Ishikawa (cell line): ENCODE measurements at regions not wholly inside any gene's neighbourhood (a gene's known extent, or its start where the extent isn't known, plus 50 kb on each side); places are given as distances from the start of the nearest gene placed in this dataset.

Source experiments
- CEBPB ChIP-seq: IDR thresholded peaks from 2 replicates; pipeline ENCODE4 v1.6.1; 2012
- CREB1 ChIP-seq: IDR thresholded peaks from 2 replicates; pipeline ENCODE4 v1.6.1; 2012; ENCODE audit warnings: low read depth
- EGR1 ChIP-seq: IDR thresholded peaks from 2 replicates; pipeline ENCODE4 v1.6.1; 2012
- EP300 ChIP-seq: IDR thresholded peaks from 2 replicates; pipeline ENCODE4 v1.6.1; 2012; ENCODE audit warnings: borderline replicate concordance
- FOXM1 ChIP-seq: IDR thresholded peaks from 2 replicates; pipeline ENCODE4 v1.6.1; 2012; ENCODE audit warnings: low read depth, borderline replicate concordance
- MAX ChIP-seq: IDR thresholded peaks from 2 replicates; pipeline ENCODE4 v1.6.1; 2012
- RAD21 ChIP-seq: IDR thresholded peaks from 2 replicates; pipeline ENCODE4 v1.6.1; 2012; ENCODE audit warnings: low read depth
- TAF1 ChIP-seq: IDR thresholded peaks from 2 replicates; pipeline ENCODE4 v1.6.1; 2012; ENCODE audit warnings: low read depth, mild to moderate bottlenecking
- TEAD4 ChIP-seq: IDR thresholded peaks from 2 replicates; pipeline ENCODE4 v1.6.1; 2012
- USF1 ChIP-seq: IDR thresholded peaks from 2 replicates; pipeline ENCODE4 v1.6.1; 2012
- YY1 ChIP-seq: IDR thresholded peaks from 2 replicates; pipeline ENCODE4 v1.6.1; 2012; ENCODE audit warnings: low read depth
- TF ChIP-seq, protein P1 (sequence below): IDR thresholded peaks from 2 replicates; pipeline ENCODE4 v1.6.1; 2012; ENCODE audit warnings: low read depth, mild to moderate bottlenecking

DNA sequence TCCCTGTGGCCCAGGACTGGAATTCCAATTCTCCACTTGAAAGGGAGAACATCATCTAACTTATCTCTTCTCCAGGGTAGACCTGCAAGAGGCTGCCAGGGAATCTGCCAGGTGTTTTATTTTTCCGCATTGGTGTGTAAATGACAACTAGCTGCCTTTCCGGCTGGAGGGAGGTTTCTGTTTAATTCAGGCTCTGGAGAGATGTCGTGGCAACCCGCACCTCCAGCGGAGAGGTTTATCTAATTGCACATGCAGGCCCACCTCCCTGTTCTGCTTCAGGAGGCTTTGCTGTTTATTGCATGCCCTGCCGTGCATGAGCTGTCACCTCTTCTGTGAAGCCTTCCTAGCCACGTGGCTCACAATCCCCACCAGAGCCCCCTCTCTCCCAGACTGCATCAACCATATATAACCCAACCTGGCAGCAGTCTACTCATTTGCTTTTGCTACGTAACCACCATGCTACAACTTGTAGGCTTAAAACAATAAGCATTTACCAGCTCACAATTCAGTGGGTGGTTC lies 151.6 kb downstream of the C1orf94 start:
- no peak for TF ChIP-seq YY1
- no peak for TF ChIP-seq RAD21
- TF ChIP-seq EGR1 = no peak
- TF ChIP-seq CEBPB = no peak
- TF ChIP-seq USF1 = no peak
- no peak for TF ChIP-seq FOXM1
- no peak for TF ChIP-seq MAX
- TF ChIP-seq CREB1 = no peak
- no peak for TF ChIP-seq EP300
- no peak for TF ChIP-seq TEAD4
- no peak for TF ChIP-seq TAF1
- TF ChIP-seq, protein P1, sequence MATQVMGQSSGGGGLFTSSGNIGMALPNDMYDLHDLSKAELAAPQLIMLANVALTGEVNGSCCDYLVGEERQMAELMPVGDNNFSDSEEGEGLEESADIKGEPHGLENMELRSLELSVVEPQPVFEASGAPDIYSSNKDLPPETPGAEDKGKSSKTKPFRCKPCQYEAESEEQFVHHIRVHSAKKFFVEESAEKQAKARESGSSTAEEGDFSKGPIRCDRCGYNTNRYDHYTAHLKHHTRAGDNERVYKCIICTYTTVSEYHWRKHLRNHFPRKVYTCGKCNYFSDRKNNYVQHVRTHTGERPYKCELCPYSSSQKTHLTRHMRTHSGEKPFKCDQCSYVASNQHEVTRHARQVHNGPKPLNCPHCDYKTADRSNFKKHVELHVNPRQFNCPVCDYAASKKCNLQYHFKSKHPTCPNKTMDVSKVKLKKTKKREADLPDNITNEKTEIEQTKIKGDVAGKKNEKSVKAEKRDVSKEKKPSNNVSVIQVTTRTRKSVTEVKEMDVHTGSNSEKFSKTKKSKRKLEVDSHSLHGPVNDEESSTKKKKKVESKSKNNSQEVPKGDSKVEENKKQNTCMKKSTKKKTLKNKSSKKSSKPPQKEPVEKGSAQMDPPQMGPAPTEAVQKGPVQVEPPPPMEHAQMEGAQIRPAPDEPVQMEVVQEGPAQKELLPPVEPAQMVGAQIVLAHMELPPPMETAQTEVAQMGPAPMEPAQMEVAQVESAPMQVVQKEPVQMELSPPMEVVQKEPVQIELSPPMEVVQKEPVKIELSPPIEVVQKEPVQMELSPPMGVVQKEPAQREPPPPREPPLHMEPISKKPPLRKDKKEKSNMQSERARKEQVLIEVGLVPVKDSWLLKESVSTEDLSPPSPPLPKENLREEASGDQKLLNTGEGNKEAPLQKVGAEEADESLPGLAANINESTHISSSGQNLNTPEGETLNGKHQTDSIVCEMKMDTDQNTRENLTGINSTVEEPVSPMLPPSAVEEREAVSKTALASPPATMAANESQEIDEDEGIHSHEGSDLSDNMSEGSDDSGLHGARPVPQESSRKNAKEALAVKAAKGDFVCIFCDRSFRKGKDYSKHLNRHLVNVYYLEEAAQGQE = no peak
